Progenitor cell of endocrine pancreas (in vitro differentiated cells): ENCODE measurements at regions not wholly inside any gene's neighbourhood (a gene's known extent, or its start where the extent isn't known, plus 50 kb on each side); places are given as distances from the start of the nearest gene placed in this dataset.

Experiments used
- DNase-seq: peaks from one replicate; pipeline ENCODE4 v3.0.0; 2021; ENCODE audit warnings: low spot score; ENCODE audit not compliant: unreplicated experiment
- H3K27ac Mint-ChIP-seq: 2 replicates; pipeline ENCODE4 v1.8.0; 2021; ENCODE audit warnings: mild to moderate bottlenecking, moderate library complexity, mixed read lengths
- H3K27me3 Mint-ChIP-seq: 2 replicates; pipeline ENCODE4 v1.8.0; 2021; ENCODE audit warnings: mixed read lengths
- H3K36me3 Mint-ChIP-seq: 2 replicates; pipeline ENCODE4 v1.8.0; 2022; ENCODE audit warnings: mixed read lengths; ENCODE audit not compliant: insufficient read depth
- H3K4me1 Mint-ChIP-seq: 2 replicates; pipeline ENCODE4 v1.8.0; 2021; ENCODE audit warnings: low read depth, mixed read lengths
- H3K4me3 Mint-ChIP-seq: 2 replicates; pipeline ENCODE4 v1.8.0; 2021; ENCODE audit warnings: low read depth, mild to moderate bottlenecking, moderate library complexity, mixed read lengths
- H3K9me3 Mint-ChIP-seq: 2 replicates; pipeline ENCODE4 v1.8.0; 2021; ENCODE audit warnings: low read depth, mixed read lengths
- CTCF ChIP-seq: fragments of 200-600 bp; sonication (generic); IDR thresholded peaks from one replicate; pipeline ENCODE4 v1.5.0; 2021; ENCODE audit warnings: antibody characterized with exemption, mild to moderate bottlenecking; ENCODE audit not compliant: unreplicated experiment

GRCh38 chr9:109715344-109715743 is 64.7 kb upstream of the PALM2AKAP2 start:
- TF ChIP-seq CTCF, result no peak
- Mint-ChIP-seq H3K4me3 (no peak overlapping the region), H3K9me3 (no peaks in the 10 kb centered on the region), H3K36me3 (no peaks in the 10 kb centered on the region), H3K4me1 (no peaks in the 10 kb centered on the region), H3K27ac (no peak overlapping the region), H3K27me3 (peaks cover 16% of the 10 kb centered on the region)
- DNase-seq, result no peak

DNA sequence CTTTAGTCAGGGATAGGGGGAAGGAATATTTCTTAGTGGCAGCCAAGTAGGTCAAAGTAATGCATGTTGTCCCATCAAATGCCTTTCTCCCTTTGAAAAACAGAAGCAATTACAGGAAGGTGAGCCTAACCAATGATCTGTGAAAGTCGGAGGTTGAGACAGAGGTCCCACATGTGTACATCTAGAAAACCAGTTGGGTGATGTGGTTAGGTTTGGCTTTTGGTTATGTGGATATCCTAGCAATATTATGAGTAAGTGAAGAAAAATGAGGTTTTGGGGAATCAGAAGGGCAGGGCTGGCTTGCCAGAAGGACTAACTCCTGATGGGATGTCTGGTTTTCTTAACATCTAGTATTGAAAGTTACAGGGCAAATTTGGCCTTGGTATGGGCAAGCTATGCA is 63.4 kb upstream of the PALM2AKAP2 start:
- TF ChIP-seq CTCF, result no peak
- DNase-seq, result no peak
- Mint-ChIP-seq H3K36me3 (no peaks in the 10 kb centered on the region), H3K4me3 (no peak overlapping the region), H3K4me1 (no peaks in the 10 kb centered on the region), H3K27me3 (peaks cover 9% of the 10 kb centered on the region), H3K9me3 (no peaks in the 10 kb centered on the region), H3K27ac (no peak overlapping the region)

DNA sequence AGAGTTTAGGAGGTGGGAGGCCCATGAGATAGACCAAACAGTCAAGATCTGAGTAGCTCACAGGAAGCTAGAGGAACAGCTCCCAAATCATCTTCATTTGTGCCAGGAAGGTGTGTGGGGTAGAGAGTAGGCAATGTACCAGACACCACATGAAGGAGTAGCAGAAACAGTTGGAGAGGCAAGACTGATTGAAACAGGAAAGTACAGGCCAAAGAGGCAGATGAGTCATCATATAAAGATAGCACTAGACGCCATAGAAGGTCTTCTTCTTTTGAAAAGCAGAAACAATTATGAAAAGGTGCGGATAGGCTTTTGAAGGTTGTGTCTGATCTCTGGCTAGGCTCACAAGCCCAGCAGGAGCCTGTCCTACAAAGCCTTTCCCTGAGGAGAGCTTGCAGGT is 62.7 kb upstream of the PALM2AKAP2 start:
- Mint-ChIP-seq H3K36me3 (no peaks in the 10 kb centered on the region), H3K27ac (no peak overlapping the region), H3K4me1 (no peaks in the 10 kb centered on the region), H3K9me3 (no peaks in the 10 kb centered on the region), H3K4me3 (no peak overlapping the region), H3K27me3 (peaks cover 8% of the 10 kb centered on the region)
- no peak for TF ChIP-seq CTCF
- DNase-seq, result no peak

- peaks cover 6% of the 10 kb centered on the region for H3K27me3 Mint-ChIP-seq
- no peak for DNase-seq
- no peak for TF ChIP-seq CTCF
- H3K9me3 Mint-ChIP-seq, result no peaks in the 10 kb centered on the region
- H3K36me3 Mint-ChIP-seq, result no peaks in the 10 kb centered on the region
- no peak overlapping the region for H3K27ac Mint-ChIP-seq
- peaks cover 2% of the 10 kb centered on the region for H3K4me1 Mint-ChIP-seq
- no peak overlapping the region for H3K4me3 Mint-ChIP-seq
Measured at GRCh38 chr9:109718861-109719260, 61.1 kb upstream of the PALM2AKAP2 start.

DNA sequence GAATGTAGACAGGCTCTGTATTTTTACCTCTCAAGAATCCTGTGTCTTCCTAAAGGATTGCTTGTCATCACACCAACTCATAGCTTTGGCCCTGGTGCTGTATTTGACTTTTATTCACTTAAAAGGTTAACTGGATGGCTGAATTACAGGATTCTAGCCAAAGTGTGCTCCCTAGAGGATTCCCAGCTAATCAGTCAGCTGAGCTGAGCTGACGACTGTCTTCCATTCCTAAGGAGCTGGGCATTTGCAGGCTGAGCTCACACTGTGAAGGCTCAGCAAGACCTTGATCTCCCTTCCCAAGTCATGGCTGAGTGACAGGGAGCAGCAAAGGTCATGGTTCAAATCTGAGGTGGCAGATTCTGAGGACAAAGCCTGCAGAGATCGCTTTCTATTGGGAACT is 59.0 kb upstream of the PALM2AKAP2 start:
- H3K27me3 Mint-ChIP-seq, result no peaks in the 10 kb centered on the region
- no peak overlapping the region for H3K27ac Mint-ChIP-seq
- H3K36me3 Mint-ChIP-seq, result no peaks in the 10 kb centered on the region
- no peak for TF ChIP-seq CTCF
- no peak overlapping the region for H3K4me3 Mint-ChIP-seq
- no peak for DNase-seq
- peaks cover 2% of the 10 kb centered on the region for H3K4me1 Mint-ChIP-seq
- H3K9me3 Mint-ChIP-seq, result no peaks in the 10 kb centered on the region

GRCh38 chr9:109722007-109722406 is 58.0 kb upstream of the PALM2AKAP2 start:
- Mint-ChIP-seq H3K4me1 (peaks cover 2% of the 10 kb centered on the region), H3K9me3 (no peaks in the 10 kb centered on the region), H3K27ac (no peak overlapping the region), H3K27me3 (peaks cover under 1% of the 10 kb centered on the region), H3K36me3 (no peaks in the 10 kb centered on the region), H3K4me3 (no peak overlapping the region)
- no peak for DNase-seq
- no peak for TF ChIP-seq CTCF
